ENCODE measurements at regions not wholly inside any gene's neighbourhood (a gene's known extent, or its start where the extent isn't known, plus 50 kb on each side); places are given as distances from the start of the nearest gene placed in this dataset.
"Not testable (repeated sequence)": the region's sequence is repeated elsewhere in the genome, so short reads cannot be mapped to it uniquely, and the experiment has no call there.

GRCh38 chr20:47974234-47974878 lies 189.1 kb upstream of the SULF2 start:
- no peaks in the 10 kb centered on the region for H3K36me3 ChIP-seq
- DNase-seq, result no peak
- no peaks in the 10 kb centered on the region for H3K9me3 ChIP-seq
- peaks cover 0 to 20% of the 10 kb centered on the region in 2 donors for H3K27me3 ChIP-seq
- H3K27ac ChIP-seq, result no peak overlapping the region
- peaks cover 0 to 2% (median 0%) of the 10 kb centered on the region in 4 donors for H3K4me1 ChIP-seq
- H3K4me3 ChIP-seq, result no peak overlapping the region
- no peak for TF ChIP-seq CTCF (IDR thresholded peaks at IDR 0.05)
- intact Hi-C loops (cut with DNase I; ENCODE audit: low total_unique reads), result no loop called here

GRCh38 chr20:47973519-47974233 lies 188.4 kb upstream of the SULF2 start:
- TF ChIP-seq CTCF (IDR thresholded peaks at IDR 0.05), result no peak
- H3K27me3 ChIP-seq, result peaks cover 0 to 27% of the 10 kb centered on the region in 2 donors
- intact Hi-C loops (cut with DNase I; ENCODE audit: low total_unique reads), result no loop called here
- no peak overlapping the region for H3K4me3 ChIP-seq
- no peak overlapping the region for H3K27ac ChIP-seq
- no peak for DNase-seq
- H3K4me1 ChIP-seq, result peaks cover 0 to 2% (median 0%) of the 10 kb centered on the region in 4 donors
- no peaks in the 10 kb centered on the region for H3K9me3 ChIP-seq
- no peaks in the 10 kb centered on the region for H3K36me3 ChIP-seq

GRCh38 chr20:47972916-47973309 lies 187.6 kb upstream of the SULF2 start:
- H3K27ac ChIP-seq, result no peak overlapping the region
- no peak for DNase-seq
- intact Hi-C loops (cut with DNase I; ENCODE audit: low total_unique reads), result no loop called here
- no peak for TF ChIP-seq CTCF (IDR thresholded peaks at IDR 0.05)
- peaks cover 0 to 28% of the 10 kb centered on the region in 2 donors for H3K27me3 ChIP-seq
- peaks cover 0 to 2% (median 0%) of the 10 kb centered on the region in 4 donors for H3K4me1 ChIP-seq
- no peaks in the 10 kb centered on the region for H3K9me3 ChIP-seq
- H3K36me3 ChIP-seq, result no peaks in the 10 kb centered on the region
- H3K4me3 ChIP-seq, result no peak overlapping the region

GRCh38 chr20:47972297-47972915 lies 187.1 kb upstream of the SULF2 start:
- intact Hi-C loops (cut with DNase I; ENCODE audit: low total_unique reads); H3K27ac ChIP-seq; H3K4me3 ChIP-seq; DNase-seq; H3K4me1 ChIP-seq; H3K36me3 ChIP-seq; H3K9me3 ChIP-seq: not testable (repeated sequence)
- peaks cover 0 to 28% of the 10 kb centered on the region in 2 donors for H3K27me3 ChIP-seq

- Histone ChIP-seq H3K4me3 (no peak overlapping the region), H3K27ac (no peak overlapping the region), H3K4me1 (no peaks in the 10 kb centered on the region), H3K36me3 (no peaks in the 10 kb centered on the region), H3K27me3 (peaks cover 0 to 28% of the 10 kb centered on the region in 2 donors), H3K9me3 (no peaks in the 10 kb centered on the region)
- intact Hi-C loops (cut with DNase I; ENCODE audit: low total_unique reads), result no loop called here
- TF ChIP-seq CTCF (IDR thresholded peaks at IDR 0.05), result no peak
- DNase-seq, result no peak
Observed at GRCh38 chr20:47971058-47971791, 185.9 kb upstream of the SULF2 start.
